SIG-M5 treated with dmso at 0.1 percent for 504 hours (cell line): ENCODE measurements at regions not wholly inside any gene's neighbourhood (a gene's known extent, or its start where the extent isn't known, plus 50 kb on each side); places are given as distances from the start of the nearest gene placed in this dataset.
A peak's percentile ranks its signal among the peaks of the same experiment; 100 is the strongest.

Source experiments
- DNase-seq: peaks from one replicate; lab custom pipeline; 2025; ENCODE audit not compliant: unreplicated experiment; lab: John Stamatoyannopoulos, UW

DNA sequence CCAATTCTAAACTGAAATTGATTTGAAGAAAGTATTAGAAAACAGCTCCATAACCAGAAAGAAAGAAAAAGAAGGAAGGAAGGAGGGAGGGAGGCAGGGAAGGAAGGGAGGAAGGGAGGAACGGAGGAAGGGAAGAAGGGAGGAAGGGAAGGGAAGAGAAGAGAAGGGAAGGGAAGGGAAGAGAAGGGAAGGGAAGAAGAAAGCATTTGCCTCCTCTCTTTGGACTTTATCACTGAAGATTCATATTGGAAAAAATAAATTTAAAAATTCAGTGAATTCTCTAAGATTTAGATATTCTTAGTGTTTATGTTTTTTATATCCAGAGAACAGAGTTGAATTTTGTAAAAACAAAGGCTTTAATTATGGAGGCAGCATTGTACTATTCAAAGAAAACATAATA lies 68.5 kb upstream of the NXT1 start:
- DNase-seq, result no peak

DNA sequence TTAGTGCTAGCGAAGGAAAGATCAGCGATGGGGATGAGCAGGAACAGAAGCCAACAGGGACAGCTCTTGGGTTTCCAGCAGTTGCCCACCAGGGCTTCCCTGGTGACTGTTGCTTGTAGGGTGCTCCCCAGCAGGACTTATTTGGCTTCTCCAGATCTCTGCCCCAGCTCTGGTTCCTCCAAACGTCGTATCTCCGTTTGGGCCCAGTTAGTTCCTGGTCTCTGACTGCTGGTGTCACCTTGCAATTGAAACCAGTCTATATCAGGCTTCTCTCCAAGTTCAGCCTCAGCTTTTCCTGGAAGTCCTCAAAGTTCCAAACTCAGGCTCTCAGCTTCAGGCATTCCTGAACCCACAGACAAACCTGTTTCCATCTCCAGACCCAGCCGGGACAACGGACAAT lies 70.8 kb upstream of the NXT1 start:
- DNase-seq, result no peak

DNA sequence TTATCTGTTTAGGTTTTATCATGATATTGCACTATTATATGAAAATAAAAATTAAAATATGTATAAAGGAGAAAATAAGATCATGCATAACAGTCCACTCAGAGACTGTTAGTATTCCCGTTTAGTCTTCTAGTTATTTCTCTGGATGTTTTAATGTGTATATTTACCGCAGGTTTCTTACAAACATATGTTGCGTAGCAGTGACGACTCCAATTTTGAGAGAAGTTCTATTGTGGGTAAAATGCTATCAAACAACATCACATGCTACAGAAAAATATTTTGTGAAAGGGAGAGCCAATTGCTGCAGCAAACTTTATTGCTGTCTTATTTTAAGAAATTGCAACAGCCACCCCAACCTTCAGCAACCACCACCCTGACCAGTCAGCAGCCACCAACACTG lies 72.4 kb upstream of the NXT1 start:
- DNase-seq, result peak; percentile 72

DNA sequence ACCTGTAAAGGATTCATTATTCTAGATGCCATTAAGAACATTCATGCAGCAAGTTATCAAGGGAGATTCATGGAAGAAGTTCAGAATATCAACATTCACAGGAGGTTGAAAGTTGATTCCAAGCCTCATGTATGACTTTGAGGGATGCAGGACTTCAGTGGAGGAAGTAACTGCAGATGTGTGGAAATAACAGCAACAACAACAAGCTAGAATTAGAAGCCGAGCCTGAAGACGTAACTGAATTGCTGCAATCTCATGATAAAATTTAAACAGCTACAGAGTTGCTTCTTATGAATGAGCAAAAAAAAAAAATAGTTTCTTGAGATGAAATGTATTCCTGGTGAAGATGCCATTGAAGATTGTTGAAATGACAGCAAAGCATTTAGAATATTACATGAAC lies 73.3 kb upstream of the NXT1 start:
- DNase-seq, result peak; percentile 83

DNA sequence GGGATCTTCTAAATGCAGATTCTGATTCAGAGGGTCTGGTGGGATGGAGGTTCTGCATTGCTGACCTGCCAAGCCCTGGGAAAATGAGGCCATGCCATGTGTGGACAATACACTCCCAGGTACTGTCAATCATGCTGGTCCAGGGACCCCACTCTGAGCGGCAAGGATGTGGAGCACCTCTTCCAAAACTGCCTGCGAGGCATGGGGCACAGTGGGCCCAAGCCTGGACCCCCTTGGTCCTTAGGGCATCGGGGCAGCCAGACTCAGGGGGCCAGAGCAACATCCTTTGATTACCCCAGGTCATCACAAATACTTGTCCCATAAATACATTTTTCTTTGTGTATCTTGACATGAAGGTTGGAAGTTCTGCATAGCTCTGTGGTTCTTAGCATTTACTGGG lies 76.8 kb upstream of the NXT1 start:
- DNase-seq, result no peak

DNA sequence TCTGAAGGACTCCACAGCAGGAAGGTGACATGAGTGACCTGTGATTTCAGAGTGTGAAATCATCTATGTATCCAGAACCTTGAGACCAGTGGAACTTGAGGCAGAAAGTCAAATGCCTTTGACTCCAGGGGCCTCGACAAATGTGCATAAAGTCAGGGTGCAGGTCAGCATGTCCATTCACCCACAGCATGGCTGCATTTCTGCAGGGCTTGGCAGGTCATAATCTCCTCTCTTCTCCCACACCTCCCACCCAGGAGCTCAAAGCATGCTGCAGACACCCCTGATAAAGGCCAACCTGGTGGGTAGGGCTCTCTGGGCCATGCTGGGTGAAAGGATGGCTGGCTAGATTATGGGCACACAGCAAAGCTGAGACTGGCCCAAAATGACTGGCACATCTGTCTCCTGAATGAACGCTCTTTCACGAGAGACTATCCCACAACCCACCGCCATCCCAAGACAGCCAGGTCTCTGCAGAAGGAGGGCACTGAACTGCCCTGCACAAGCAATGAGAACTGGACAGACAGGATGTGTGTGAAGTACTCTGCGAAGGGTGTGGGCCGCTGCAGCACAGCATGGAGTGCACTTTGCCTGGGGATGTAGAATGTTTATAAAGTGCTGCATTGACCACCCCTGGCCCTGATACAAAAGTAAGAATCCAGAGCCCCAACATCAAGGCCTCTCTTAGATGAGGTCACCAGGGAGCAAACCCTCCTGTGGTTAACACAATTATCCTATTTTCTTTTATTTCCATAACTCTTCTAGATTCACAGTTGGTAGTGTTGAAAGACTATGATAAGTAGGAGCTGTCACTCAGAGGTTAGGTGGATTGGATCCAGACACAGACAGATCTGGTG lies 78.2 kb upstream of the NXT1 start:
- DNase-seq, result no peak

DNA sequence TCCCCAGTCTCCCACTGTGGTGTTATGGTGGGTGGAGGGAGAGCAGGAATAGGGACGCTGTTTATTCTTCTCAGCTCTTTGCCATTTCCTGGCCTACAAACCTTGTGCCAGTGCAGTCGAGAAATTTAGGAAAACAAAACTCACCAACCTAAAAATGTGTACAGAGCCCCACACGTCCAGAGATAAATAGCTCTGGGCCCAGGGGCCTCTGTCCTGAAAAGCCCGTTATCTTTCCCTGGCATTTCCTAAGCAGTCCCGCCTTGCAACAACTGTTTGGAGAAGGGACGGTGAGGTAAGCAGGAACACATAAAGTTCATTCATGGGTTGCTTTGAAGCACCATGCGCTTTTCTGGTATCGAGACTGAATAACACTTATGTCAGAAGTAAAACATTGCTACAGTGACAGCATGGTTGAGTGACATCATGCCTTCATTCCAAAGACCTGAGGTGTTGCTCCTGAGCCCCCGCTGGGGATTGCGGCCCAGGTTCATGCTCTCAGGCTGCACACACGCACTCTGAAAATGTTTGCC lies 80.1 kb upstream of the NXT1 start:
- no peak for DNase-seq

DNA sequence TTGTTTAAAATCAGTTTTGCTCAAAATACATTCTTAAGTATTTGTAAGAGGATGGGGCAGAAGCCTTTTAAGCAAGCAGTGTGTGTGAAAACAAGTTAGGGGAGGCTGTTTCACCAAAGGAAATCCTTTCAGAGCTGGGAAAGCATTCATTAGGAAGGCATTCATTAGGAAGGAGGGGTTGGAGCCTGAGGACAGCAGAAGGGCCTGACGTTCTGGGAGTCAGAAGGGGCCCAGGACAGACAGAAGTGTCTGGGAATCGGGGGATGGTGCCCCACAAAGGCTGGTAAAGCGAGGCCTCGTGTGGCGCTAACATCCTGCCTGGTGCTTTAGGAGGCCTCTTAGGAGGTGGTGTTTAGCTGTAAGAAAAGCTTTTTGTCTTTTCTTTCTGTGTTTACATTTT lies 80.6 kb upstream of the NXT1 start:
- DNase-seq, result no peak

DNA sequence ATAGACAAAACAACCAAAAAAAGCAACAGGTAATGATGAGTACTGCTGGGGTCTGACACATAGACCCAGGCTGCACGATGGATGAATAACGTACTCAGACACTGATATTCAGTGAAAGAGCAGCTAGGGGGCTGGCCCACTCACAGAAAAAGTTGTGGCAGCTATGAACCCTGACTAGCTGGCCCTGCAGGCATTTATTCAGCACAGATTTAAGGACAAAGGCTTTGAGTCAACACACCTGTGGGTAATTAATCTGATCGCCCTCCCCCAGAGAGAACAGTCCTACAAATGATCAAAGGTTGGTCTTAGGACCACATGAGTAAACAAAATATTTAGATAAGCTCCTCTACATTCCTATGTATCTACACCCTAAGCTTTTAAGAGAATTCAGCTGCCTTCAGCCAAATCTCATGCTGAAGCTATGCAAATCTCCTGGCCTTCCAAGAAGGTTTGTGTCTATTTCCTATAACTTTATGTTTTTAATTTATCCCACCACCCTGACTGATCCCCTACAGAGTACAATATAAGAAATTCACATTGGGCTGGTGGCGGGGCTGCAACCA lies 81.7 kb upstream of the NXT1 start:
- DNase-seq, result no peak

DNA sequence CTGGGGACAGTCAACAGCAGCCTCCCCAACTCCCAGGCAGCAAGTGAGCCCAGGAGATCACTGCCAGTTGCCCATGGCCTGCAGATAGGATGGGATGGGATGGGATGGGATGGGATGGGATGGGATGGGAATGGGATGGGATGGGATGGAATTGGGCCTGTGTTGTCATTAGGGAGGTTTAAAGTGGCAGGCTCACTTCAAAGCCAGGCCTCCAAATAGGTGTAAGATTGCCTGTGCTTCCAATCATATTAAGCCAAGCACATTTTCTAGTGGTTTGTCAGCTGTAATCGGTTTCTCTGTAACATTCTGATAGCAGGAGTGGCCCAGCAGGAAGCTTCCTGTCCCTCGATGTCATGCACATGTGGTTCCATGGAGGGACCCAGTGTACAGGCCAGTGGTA lies 82.7 kb upstream of the NXT1 start:
- no peak for DNase-seq

DNA sequence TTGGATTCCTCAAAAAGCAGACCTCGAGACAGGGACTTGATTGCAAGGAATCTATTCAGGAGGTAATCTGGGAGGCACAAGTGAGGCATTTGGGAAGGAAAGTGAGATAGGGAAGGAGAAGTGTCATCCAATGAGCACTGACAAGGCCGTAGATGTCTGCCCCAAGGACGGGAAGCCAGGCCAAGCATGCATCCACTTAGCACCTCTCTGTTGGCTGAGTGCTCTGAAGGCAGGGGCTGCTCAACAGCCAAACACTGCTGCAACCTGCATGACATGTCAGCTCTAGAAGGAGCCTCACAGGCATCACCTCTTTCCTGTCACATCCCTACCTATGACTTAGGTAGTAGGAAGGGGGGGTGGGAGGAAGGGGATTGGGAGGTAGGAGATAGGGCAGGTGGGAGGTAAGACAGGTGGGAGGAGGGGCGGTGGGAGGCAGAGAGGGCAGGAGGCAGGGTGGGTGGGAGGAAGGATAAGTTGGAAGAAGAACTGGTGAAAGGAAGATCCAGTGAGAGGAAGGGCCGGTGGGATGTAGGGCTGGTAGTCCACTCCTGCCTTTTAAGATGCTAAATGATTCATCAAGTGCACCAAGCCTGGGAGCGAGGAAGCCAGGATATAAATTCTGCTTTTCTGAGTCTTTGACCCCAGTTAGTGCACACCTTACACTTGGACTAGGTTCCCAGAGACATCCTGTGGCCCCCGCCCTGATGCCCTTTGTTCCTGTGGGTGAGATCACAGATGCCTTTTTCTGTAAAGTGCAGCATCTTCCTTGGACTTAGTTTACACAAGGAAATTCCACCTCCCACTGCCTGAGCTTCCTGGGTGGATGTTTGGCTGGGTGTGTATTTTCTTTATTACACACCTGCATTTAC lies 83.8 kb upstream of the NXT1 start:
- no peak for DNase-seq

DNA sequence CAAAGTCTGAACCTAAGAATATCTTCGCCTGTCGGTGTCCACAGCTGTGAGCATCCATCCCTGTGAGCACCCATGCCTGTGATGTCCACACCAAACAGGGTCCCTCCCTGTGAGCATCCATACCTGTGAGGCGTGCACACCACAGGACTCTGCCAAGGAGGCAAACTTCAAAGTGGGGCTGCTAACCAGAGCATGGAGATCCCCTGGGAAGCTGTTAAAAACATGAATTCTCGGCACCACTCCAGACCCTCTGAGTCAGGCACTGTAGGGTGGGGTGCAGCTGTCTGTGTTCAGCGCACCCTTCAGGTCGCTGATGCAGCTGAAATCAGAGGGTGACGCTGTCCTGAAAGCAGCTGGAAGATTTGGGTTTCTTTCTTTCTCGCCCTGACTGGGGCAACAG lies 85.4 kb upstream of the NXT1 start:
- DNase-seq, result no peak

DNA sequence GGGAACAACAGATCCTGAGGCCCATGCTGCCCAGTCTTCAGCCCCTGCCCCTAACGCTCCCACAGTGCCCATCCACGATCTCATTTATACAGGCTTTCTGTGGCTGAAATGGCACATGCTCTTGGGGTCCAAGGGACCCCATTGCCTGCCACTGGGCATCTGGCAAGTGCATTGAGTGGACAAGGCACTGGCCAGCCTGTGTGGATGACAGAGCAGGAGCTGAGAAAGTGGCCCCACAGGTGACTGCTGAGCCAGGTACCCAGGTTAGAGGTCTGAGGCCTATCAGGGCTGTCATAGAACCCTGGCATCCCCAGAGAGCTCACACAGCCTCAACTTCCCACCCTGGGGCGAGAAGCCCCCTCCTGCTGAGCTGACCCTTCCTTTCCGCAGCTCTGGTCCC lies 86.0 kb upstream of the NXT1 start:
- DNase-seq, result no peak

DNA sequence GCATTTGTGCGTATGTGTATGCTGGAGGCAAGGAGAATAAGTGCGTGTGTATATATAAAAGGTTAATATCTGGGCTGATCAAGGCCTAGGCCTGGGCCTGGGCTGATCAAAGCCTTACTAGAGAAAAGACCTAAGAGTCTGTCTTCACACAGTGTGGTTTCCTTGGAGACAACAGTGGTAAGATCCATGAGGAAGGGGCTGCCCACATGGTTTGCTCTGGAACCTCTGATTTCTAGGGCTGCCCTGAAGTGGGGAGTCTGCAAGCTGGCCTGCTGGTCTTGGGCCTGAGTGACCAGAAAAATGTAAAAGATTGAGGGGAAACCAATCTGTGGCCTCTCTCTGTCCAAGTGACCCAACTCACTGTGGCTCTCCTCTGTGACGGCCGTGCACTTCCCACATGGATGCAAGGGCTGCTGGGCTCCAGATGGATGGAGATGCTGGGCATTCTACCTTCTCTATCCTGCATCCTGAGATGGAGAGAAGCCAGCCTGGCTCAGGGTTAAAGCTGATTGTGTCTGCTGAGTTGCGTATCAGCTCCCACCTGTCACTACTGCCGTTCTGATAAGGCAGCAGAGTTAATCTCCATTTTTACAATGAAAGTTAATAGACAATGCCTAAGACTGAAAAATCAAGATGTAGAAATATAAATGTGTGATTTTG lies 90.3 kb upstream of the NXT1 start:
- DNase-seq, result no peak

DNA sequence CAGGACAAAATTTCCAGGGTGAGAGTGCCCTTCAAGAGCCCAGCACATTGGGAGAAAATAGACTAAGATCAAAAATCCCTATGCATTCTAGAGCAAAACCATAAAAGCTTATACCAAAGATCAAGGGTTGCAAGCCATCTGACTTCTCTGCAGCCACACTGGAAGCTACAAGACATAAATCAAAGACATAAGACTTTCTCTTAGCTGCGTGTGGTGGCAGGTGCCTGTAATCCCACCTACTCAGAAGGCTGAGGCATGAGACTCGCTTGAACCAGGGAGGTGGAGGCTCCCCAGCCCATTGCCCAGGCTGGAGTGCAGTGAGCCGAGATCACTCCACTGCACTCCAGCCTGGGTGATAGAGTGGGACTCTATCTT lies 91.9 kb upstream of the NXT1 start:
- no peak for DNase-seq

DNA sequence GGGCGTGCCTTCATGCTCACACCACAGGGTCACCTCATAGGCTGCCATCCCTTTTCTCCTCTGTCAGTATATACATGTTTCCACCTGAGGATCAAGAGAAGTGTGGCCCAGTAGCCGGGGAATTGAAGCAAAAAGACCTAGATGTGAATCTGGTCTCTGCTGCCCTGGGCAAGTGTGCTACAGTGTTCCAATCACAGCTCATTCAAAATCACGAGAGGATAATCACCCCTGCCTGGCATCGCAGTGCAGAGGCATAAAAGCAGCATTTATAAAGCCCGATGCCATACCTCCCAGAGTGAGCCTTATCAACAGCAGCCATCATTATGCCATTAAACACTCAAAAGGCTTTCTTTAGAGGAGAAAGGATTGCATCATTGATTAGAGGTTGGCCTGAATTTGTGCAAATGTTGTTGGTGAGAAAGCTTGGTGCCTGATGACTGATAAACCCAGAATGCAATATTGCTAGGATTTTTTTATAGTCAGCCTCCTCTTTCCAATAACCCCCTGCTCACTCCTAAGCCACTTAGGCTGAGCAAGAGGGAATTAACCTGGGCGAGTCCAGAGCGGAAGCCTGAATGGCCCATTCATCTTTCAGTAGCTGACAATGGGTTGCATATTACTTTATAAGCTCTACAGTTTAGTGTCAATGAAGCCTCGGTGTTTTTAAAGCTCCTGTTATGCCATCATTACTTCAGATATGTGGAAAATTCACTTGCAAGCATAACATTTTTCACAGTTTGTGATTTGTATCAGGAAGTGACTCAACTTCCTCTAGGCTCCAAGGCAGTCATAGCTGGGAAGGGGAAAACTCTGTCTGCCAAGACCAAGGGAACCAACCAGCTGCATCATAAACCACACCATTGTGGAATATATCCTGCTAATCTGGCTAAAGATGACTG lies 92.5 kb upstream of the NXT1 start:
- peak; percentile 58 for DNase-seq

DNA sequence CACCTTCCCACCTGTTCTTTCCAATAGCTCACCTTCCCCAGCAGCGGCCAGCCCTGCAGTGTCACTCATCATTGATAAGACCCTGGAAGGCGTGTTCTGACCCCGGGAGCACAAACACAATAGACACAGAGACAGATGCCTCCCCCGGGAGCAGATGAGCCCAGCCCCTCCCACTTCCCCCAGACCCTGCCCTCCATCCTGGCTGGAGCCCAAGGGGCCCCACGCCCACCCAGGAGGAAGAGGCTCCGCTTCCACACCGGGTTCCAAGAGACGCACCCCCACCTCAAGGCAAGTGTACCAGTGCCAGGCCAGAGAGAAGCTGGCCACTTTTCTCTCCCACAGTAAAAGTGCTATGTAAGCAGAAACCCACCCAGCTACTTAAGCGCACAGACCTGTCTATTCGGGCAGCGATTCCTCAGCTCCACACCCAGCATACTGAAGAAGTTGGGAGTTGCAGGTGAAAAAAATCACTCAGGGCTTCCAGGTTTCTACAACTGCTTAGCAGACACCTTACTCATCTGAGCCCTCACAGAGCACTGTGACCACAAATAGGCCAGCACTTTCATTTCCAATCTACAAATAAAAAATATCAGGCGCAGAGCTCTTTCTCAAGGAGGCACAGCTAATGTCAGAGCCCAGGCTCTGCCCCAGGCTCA lies 93.4 kb upstream of the NXT1 start:
- DNase-seq, result no peak

DNA sequence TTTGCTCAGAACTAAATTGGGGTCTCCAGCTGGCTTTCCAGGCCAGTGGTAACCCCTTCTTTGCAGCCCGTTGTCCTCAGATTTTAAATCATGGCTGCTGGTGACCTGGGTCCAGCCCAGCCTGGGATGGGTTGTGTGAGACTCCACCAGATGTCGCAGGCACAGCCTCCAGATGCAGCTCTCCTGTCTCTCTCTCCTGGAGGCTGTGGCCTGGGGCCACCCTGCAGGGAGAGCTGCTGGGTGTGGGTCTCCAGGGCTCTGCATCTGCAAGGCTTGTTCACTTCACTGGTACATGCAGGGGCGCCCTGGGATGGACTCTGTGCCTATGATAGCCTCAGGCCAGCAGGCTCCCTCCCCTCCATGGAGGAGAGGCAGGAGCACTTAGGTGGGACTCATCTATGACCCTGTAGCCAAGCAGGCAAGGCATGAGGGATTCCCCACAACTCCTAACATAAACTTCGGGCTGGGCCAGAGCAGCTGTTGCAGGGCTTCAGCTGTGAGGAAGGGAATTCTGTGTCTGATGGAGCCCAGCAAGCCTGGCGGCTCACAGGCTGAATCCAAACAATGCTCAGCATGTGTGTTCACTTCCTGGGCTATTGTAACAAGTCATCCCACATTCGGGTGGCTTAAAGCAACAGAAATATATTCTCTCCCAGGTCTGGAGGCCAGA lies 94.7 kb upstream of the NXT1 start:
- no peak for DNase-seq

DNA sequence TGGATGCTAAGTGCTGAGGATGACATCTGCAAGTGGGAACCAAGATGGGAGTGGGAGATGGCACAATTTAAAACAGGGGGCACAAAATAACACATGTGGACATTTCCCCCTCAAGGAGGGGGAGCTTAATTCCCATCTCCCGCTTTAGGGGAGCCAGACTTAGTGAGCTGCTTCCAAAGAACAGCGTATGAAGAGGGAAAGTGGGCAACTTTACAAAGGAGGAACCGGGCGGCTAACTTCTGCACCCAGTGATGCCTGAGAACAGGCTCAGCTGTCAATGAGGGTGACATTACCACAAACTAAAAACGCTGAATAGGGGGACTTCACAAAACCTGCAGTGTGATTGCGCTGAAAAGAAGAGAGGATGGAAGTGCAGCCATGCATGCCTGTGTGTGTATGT lies 95.5 kb upstream of the NXT1 start:
- no peak for DNase-seq
